ENCODE measurements at regions not wholly inside any gene's neighbourhood (a gene's known extent, or its start where the extent isn't known, plus 50 kb on each side); places are given as distances from the start of the nearest gene placed in this dataset.

GRCh38 chrX:20432746-20433387, 166.2 kb upstream of the RPS6KA3 start:
- no peaks in the 10 kb centered on the region for H3K27me3 ChIP-seq (ENCODE audit: control insufficient read depth, insufficient read depth, low read length)
- no peak for DNase-seq
- H3K4me3 ChIP-seq (ENCODE audit: insufficient read depth, low read depth, low read length) = no peak overlapping the region
- no peaks in the 10 kb centered on the region for H3K36me3 ChIP-seq (replicated peaks; ENCODE audit: control insufficient read depth, insufficient read depth, low read length)

DNA sequence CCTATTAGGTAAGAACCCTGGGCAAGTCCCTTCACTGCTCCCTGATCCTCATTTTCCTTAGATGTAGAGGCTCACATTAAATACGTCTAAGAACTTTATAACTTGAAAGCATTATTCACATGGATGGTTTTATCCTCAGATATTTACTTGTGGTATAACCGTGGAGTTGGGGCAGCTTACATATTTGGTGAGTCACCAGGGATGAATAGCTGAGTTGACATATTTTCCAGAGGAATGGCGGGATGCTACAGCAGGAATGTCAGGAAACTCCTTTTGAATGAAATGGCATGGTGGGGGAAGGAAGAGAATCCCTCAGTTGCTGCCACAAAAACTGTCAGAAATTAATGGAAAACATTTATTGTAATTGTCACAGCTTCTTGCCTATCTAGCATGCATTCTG, 165.3 kb upstream of the RPS6KA3 start:
- no peak for DNase-seq
- Histone ChIP-seq H3K36me3 (replicated peaks; ENCODE audit: control insufficient read depth, insufficient read depth, low read length) (no peaks in the 10 kb centered on the region), H3K4me3 (ENCODE audit: insufficient read depth, low read depth, low read length) (no peak overlapping the region), H3K27me3 (ENCODE audit: control insufficient read depth, insufficient read depth, low read length) (no peaks in the 10 kb centered on the region)

GRCh38 chrX:20431486-20431885, 164.8 kb upstream of the RPS6KA3 start:
- no peak for DNase-seq

GRCh38 chrX:20427173-20427770, 160.6 kb upstream of the RPS6KA3 start:
- Histone ChIP-seq H3K36me3 (replicated peaks; ENCODE audit: control insufficient read depth, insufficient read depth, low read length) (no peaks in the 10 kb centered on the region), H3K27me3 (ENCODE audit: control insufficient read depth, insufficient read depth, low read length) (no peaks in the 10 kb centered on the region), H3K4me3 (ENCODE audit: insufficient read depth, low read depth, low read length) (no peak overlapping the region)
- DNase-seq = no peak

More at GRCh38 chrX:20431486-20431885, 164.8 kb upstream of the RPS6KA3 start:
- Histone ChIP-seq H3K4me3 (ENCODE audit: insufficient read depth, low read depth, low read length) (no peak overlapping the region), H3K27me3 (ENCODE audit: control insufficient read depth, insufficient read depth, low read length) (no peaks in the 10 kb centered on the region), H3K36me3 (replicated peaks; ENCODE audit: control insufficient read depth, insufficient read depth, low read length) (no peaks in the 10 kb centered on the region)

DNA sequence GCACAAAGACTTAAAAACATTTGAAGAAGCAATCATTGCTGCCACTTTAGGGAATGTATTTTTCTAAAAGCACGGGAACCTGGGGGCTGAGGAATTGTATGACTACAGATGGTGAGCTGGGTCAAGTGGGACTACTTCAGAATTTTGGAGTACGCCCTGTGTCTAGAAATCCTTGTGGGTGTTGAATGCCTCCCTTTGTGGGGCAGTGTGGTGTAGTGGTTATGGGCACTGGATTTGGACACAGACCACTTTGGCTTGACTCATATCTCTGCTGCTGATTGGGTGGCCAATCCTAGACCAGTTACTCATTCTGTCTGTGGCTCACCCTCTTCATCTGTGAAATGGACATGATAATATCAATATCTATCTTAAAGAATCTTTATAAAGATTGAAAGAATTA, 155.0 kb upstream of the RPS6KA3 start:
- no peak overlapping the region for H3K4me3 ChIP-seq (ENCODE audit: insufficient read depth, low read depth, low read length)
- DNase-seq = no peak

GRCh38 chrX:20421275-20421674, 154.6 kb upstream of the RPS6KA3 start:
- H3K4me3 ChIP-seq (ENCODE audit: insufficient read depth, low read depth, low read length) = no peak overlapping the region
- no peak for DNase-seq
- H3K36me3 ChIP-seq (replicated peaks; ENCODE audit: control insufficient read depth, insufficient read depth, low read length) = no peaks in the 10 kb centered on the region
- no peaks in the 10 kb centered on the region for H3K27me3 ChIP-seq (ENCODE audit: control insufficient read depth, insufficient read depth, low read length)

More for the DNA sequence above, 155.0 kb upstream of the RPS6KA3 start:
- Histone ChIP-seq H3K36me3 (replicated peaks; ENCODE audit: control insufficient read depth, insufficient read depth, low read length) (no peaks in the 10 kb centered on the region), H3K27me3 (ENCODE audit: control insufficient read depth, insufficient read depth, low read length) (no peaks in the 10 kb centered on the region)

GRCh38 chrX:20420058-20420457, 153.3 kb upstream of the RPS6KA3 start:
- Histone ChIP-seq H3K4me3 (ENCODE audit: insufficient read depth, low read depth, low read length) (no peak overlapping the region), H3K27me3 (ENCODE audit: control insufficient read depth, insufficient read depth, low read length) (no peaks in the 10 kb centered on the region), H3K36me3 (replicated peaks; ENCODE audit: control insufficient read depth, insufficient read depth, low read length) (no peaks in the 10 kb centered on the region)
- no peak for DNase-seq

- H3K4me3 ChIP-seq (ENCODE audit: insufficient read depth, low read depth, low read length) = no peak overlapping the region
- no peaks in the 10 kb centered on the region for H3K36me3 ChIP-seq (replicated peaks; ENCODE audit: control insufficient read depth, insufficient read depth, low read length)
- H3K27me3 ChIP-seq (ENCODE audit: control insufficient read depth, insufficient read depth, low read length) = no peaks in the 10 kb centered on the region
- DNase-seq = no peak
Observed at GRCh38 chrX:20418379-20419150, 151.9 kb upstream of the RPS6KA3 start.

DNA sequence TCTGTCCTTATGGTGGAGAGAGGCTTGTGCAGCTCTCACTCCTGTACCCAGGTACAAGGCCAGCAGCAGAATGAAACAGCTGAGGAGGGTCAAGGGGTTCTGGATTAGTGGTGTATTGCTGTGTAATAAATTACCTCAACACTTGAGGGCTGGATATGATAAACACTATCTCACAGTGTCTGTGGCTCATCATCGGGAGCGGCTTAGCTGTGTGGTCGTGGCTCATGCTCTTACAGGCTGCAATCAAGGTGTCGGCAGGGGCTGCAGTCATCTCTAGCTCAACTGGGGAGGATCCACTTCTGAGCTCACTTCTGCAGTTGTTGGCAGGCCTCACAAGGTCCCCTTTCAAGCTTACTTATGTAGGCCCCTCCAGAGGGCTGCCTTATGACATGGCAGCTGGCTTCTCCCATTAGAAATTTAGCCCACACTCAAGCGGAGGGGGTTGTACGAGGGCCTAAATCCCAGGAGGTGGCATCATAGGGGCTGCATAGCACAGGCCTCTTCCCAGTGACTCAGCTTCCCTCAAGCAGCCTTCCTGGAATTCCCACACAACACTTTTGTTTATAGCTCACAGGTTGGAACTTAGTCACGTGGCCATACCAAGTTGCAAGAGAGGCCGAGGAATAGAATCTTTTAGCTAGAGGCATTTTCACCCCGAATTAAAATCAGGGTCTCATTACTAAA, 148.2 kb upstream of the RPS6KA3 start:
- no peaks in the 10 kb centered on the region for H3K27me3 ChIP-seq (ENCODE audit: control insufficient read depth, insufficient read depth, low read length)
- no peak overlapping the region for H3K4me3 ChIP-seq (ENCODE audit: insufficient read depth, low read depth, low read length)
- DNase-seq = no peak
- H3K36me3 ChIP-seq (replicated peaks; ENCODE audit: control insufficient read depth, insufficient read depth, low read length) = no peaks in the 10 kb centered on the region

DNA sequence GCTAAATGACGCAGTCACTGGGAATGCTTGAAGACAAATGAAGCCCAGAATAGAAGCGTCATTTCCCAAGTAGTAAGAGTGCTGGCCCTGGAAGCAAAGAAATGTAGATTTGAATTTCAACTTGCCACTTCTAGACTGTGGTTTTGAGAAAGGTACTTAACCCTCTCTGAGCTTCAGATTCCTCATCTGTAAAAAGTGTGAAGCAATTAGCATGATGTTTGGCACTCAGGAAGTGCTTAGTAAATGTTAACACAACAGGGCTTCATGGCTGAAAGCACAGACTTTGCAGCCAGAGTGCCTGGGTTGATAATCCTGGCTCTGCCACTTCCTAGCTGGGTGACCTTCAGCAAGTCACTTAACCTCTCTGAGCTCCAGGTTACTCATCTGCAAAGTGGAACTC, 147.4 kb upstream of the RPS6KA3 start:
- Histone ChIP-seq H3K4me3 (ENCODE audit: insufficient read depth, low read depth, low read length) (no peak overlapping the region), H3K27me3 (ENCODE audit: control insufficient read depth, insufficient read depth, low read length) (no peaks in the 10 kb centered on the region), H3K36me3 (replicated peaks; ENCODE audit: control insufficient read depth, insufficient read depth, low read length) (no peaks in the 10 kb centered on the region)
- no peak for DNase-seq

DNA sequence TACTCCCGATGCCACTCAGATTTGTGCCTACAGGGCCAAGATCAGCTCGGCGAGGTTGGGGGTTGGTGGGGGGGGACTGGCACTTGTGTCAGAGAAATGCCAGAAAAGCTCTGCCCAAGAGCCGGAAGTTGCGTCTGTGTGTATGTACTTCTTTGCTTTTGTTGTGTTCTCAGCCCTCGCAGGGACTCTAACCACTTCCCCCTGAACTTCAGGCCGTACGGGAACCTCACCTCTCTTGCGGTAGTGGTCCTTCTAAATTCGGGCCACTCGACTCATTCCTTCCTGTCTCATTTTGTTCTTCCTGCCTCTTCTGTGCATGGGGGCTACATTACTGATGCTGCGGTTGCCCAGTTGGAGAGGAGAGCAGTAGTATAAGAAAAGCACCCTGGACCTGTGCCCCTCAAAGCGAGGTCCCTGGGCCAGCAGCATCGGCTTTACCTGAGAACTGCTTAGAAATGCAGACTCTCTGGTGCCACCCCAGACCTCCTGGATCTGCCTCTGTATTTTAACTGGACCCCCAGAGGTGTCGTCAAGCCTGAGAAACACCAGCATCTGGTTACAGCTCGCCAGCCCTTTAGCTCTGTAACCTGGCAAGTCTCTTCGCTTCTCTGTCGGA, 146.3 kb upstream of the RPS6KA3 start:
- Histone ChIP-seq H3K4me3 (ENCODE audit: insufficient read depth, low read depth, low read length) (no peak overlapping the region), H3K36me3 (replicated peaks; ENCODE audit: control insufficient read depth, insufficient read depth, low read length) (no peaks in the 10 kb centered on the region), H3K27me3 (ENCODE audit: control insufficient read depth, insufficient read depth, low read length) (no peaks in the 10 kb centered on the region)
- DNase-seq = no peak

- no peaks in the 10 kb centered on the region for H3K36me3 ChIP-seq (replicated peaks; ENCODE audit: control insufficient read depth, insufficient read depth, low read length)
- H3K4me3 ChIP-seq (ENCODE audit: insufficient read depth, low read depth, low read length) = no peak overlapping the region
- no peaks in the 10 kb centered on the region for H3K27me3 ChIP-seq (ENCODE audit: control insufficient read depth, insufficient read depth, low read length)
- DNase-seq = no peak
Observed at GRCh38 chrX:20410540-20410939, 143.8 kb upstream of the RPS6KA3 start.

GRCh38 chrX:20409991-20410390, 143.3 kb upstream of the RPS6KA3 start:
- Histone ChIP-seq H3K27me3 (ENCODE audit: control insufficient read depth, insufficient read depth, low read length) (no peaks in the 10 kb centered on the region), H3K4me3 (ENCODE audit: insufficient read depth, low read depth, low read length) (no peak overlapping the region), H3K36me3 (replicated peaks; ENCODE audit: control insufficient read depth, insufficient read depth, low read length) (no peaks in the 10 kb centered on the region)
- DNase-seq = no peak

DNA sequence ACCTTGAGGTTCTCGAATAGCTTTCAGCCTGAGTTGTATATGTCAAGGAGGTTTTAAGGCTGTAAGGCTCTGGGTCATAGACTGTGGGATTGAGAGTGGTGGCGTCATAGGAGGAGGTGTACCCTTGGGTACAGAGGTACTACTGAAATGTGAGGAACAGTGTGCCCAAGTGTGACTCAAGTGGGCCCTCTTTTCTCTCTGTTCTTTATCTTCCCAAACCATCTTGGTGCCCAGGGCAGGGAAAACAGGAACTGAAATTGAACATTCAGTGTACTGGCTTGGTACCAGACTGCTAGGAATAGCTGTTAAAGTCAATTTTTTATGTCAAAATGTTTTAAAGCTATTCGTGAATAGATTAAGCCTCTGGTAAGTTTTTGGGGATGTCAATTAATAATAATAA, 136.2 kb upstream of the RPS6KA3 start:
- Histone ChIP-seq H3K4me3 (ENCODE audit: insufficient read depth, low read depth, low read length) (no peak overlapping the region), H3K27me3 (ENCODE audit: control insufficient read depth, insufficient read depth, low read length) (no peaks in the 10 kb centered on the region)
- no peak for DNase-seq

More for the DNA sequence above, 136.2 kb upstream of the RPS6KA3 start:
- H3K36me3 ChIP-seq (replicated peaks; ENCODE audit: control insufficient read depth, insufficient read depth, low read length) = no peaks in the 10 kb centered on the region
